Smooth muscle cell (in vitro differentiated cells): ENCODE measurements at regions not wholly inside any gene's neighbourhood (a gene's known extent, or its start where the extent isn't known, plus 50 kb on each side); places are given as distances from the start of the nearest gene placed in this dataset.

ENCODE experiments used
- DNase-seq: peaks from one replicate; lab custom pipeline; 2025; ENCODE audit not compliant: unreplicated experiment; lab: John Stamatoyannopoulos, UW
- H2AFZ ChIP-seq: fragments of 200-600 bp; sonication (generic); 2 replicates; pipeline ENCODE4 v1.6.0; 2016; ENCODE audit warnings: antibody characterized with exemption, low read depth, mild to moderate bottlenecking
- H3F3A ChIP-seq: fragments of 200-600 bp; sonication (generic); 2 replicates; pipeline ENCODE4 v1.6.0; 2017; ENCODE audit warnings: antibody characterized with exemption, low read depth
- H3K27ac ChIP-seq: fragments of 200-600 bp; sonication (generic); 2 replicates; pipeline ENCODE4 v1.5.1; 2016; ENCODE audit warnings: low read depth, mild to moderate bottlenecking
- H3K27me3 ChIP-seq: fragments of 200-600 bp; sonication (generic); 2 replicates; pipeline ENCODE4 v1.6.1; 2016; ENCODE audit warnings: low read depth, mild to moderate bottlenecking
- H3K36me3 ChIP-seq: fragments of 200-600 bp; sonication (generic); 2 replicates; pipeline ENCODE4 v1.5.1; 2016; ENCODE audit warnings: low read depth
- H3K4me1 ChIP-seq: fragments of 200-600 bp; sonication (generic); 2 replicates; pipeline ENCODE4 v1.5.1; 2016; ENCODE audit warnings: low read depth
- H3K4me2 ChIP-seq: fragments of 200-600 bp; sonication (generic); 2 replicates; pipeline ENCODE4 v1.6.0; 2016; ENCODE audit warnings: mild to moderate bottlenecking
- H3K4me3 ChIP-seq: fragments of 200-600 bp; sonication (generic); 2 replicates; pipeline ENCODE4 v1.5.1; 2016; ENCODE audit warnings: mild to moderate bottlenecking
- H3K79me2 ChIP-seq: fragments of 200-600 bp; sonication (generic); 2 replicates; pipeline ENCODE4 v1.6.0; 2016; ENCODE audit warnings: low read depth, mild to moderate bottlenecking
- H3K9ac ChIP-seq: fragments of 200-600 bp; sonication (generic); 2 replicates; pipeline ENCODE4 v1.6.0; 2016; ENCODE audit warnings: low read depth
- H3K9me3 ChIP-seq: fragments of 200-600 bp; sonication (generic); replicated peaks from 2 replicates; pipeline ENCODE4 v1.5.1; 2016; ENCODE audit warnings: low read depth
- H4K20me1 ChIP-seq: fragments of 200-600 bp; sonication (generic); 2 replicates; pipeline ENCODE4 v1.6.0; 2016; ENCODE audit warnings: low read depth
- WGBS: methylation state at CpG from one replicate; pipeline ENCODE4 v1.1.7; 2016; ENCODE audit warnings: low lambda C conversion rate; 5-methylcytosine and 5-hydroxymethylcytosine counted together
- TF ChIP-seq, protein P1 (sequence below): fragments of 200-600 bp; sonication (generic); IDR thresholded peaks from 2 replicates; pipeline ENCODE4 v1.5.1; 2017; ENCODE audit warnings: borderline replicate concordance, mild to moderate bottlenecking, antibody characterized with exemption; ENCODE audit not compliant: insufficient read depth, poor library complexity, severe bottlenecking

DNA sequence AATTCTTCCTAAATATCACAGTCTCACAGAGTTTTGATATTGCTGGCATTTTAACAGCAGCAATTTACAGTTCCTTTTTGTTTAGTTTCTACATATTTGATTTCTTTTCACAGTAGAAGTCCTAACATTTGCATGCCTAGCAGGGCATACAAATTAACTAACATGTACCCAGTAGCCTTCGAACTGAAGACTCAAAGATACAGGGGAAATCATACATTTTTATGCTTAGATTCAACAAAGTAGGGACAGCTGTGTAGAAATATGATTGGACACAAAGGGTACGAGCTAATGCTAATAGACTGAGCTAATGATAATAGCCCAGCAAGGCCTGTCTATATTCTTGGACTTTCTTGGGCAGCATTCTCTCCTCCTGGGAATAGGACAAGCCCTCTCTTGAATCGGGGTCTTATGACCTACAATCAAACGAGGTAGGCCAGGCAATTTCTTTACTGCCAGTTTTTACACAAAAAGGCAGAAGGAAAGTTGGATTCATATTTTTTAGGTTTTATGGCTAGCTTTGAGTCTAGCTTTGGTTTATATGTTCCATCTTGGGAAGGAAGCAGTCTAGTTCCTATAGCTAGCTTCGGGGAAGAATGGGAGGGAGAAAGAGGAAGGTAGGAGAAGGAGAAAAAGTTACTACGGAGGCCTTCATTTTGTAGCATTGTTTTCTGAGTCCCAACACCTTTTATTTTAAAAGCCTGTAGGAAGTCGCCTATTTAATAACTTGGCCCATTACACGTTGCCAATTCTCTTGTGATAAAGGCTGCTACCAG lies 115.8 kb downstream of the HFE start:
- TF ChIP-seq, protein P1, sequence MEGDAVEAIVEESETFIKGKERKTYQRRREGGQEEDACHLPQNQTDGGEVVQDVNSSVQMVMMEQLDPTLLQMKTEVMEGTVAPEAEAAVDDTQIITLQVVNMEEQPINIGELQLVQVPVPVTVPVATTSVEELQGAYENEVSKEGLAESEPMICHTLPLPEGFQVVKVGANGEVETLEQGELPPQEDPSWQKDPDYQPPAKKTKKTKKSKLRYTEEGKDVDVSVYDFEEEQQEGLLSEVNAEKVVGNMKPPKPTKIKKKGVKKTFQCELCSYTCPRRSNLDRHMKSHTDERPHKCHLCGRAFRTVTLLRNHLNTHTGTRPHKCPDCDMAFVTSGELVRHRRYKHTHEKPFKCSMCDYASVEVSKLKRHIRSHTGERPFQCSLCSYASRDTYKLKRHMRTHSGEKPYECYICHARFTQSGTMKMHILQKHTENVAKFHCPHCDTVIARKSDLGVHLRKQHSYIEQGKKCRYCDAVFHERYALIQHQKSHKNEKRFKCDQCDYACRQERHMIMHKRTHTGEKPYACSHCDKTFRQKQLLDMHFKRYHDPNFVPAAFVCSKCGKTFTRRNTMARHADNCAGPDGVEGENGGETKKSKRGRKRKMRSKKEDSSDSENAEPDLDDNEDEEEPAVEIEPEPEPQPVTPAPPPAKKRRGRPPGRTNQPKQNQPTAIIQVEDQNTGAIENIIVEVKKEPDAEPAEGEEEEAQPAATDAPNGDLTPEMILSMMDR = no peak
- no peaks in the 10 kb centered on the region for H3K36me3 ChIP-seq
- no peaks in the 10 kb centered on the region for H3K27me3 ChIP-seq
- no peak overlapping the region for H3K27ac ChIP-seq
- no peaks in the 10 kb centered on the region for H3K79me2 ChIP-seq
- no peaks in the 10 kb centered on the region for H4K20me1 ChIP-seq
- H3K4me2 ChIP-seq = peak overlapping the region; percentile 92
- H3F3A ChIP-seq = peaks cover 19% of the 10 kb centered on the region
- DNase-seq = no peak
- H2AFZ ChIP-seq = no peak overlapping the region
- no peaks in the 10 kb centered on the region for H3K9me3 ChIP-seq
- no peak overlapping the region for H3K9ac ChIP-seq
- 63% methylated on average over 8 of the region's 8 CpGs for WGBS
- H3K4me3 ChIP-seq = peak overlapping the region; percentile 71
- peaks cover 29% of the 10 kb centered on the region for H3K4me1 ChIP-seq

- Histone ChIP-seq H3F3A (peaks cover 11% of the 10 kb centered on the region), H3K9me3 (no peaks in the 10 kb centered on the region), H3K79me2 (no peaks in the 10 kb centered on the region), H2AFZ (peak overlapping the region; percentile 78), H3K27ac (peak overlapping the region; percentile 97), H3K27me3 (no peaks in the 10 kb centered on the region), H3K36me3 (no peaks in the 10 kb centered on the region), H3K4me2 (peak overlapping the region; percentile 92), H3K4me3 (peak overlapping the region; percentile 71), H3K4me1 (peaks cover 28% of the 10 kb centered on the region), H3K9ac (peak overlapping the region; percentile 89), H4K20me1 (no peaks in the 10 kb centered on the region)
- under 1% methylated on average over 53 of the region's 53 CpGs for WGBS
- TF ChIP-seq, protein P1 = peak; percentile 19
- DNase-seq = peak; percentile 89
Observed at GRCh38 chr6:26204332-26205160, 117.3 kb downstream of the HFE start.

DNA sequence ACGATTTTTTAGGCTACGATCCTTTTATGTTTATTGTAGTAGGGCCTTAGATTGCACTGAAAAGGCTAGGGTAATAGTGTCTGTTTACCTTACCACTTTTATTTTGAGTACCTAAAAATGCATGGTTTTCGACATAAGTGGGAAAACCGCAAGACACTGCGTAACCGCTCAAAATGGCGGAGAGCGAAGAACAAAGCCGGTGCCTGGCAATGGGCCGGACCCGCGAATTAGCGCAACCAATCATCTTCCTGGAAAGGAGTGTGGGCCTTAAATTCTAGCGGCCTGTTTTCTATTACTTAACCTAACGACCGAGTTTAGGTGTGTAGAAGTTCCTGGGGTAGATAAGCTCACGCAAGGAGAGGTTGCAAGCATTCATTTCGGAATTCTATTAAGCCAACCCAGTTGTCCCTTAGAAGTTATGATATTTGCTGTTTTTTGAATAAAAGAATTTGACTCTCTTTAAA lies 118.0 kb downstream of the HFE start:
- H3K27ac ChIP-seq = peak overlapping the region; percentile 97
- H3K4me1 ChIP-seq = peaks cover 24% of the 10 kb centered on the region
- H3K4me2 ChIP-seq = peak overlapping the region; percentile 92
- no peaks in the 10 kb centered on the region for H3K9me3 ChIP-seq
- H3K27me3 ChIP-seq = no peaks in the 10 kb centered on the region
- peak overlapping the region; percentile 71 for H3K4me3 ChIP-seq
- TF ChIP-seq, protein P1 = no peak
- under 1% methylated on average over 18 of the region's 18 CpGs for WGBS
- H2AFZ ChIP-seq = peak overlapping the region; percentile 76
- DNase-seq = no peak
- H3K9ac ChIP-seq = peak overlapping the region; percentile 89
- no peaks in the 10 kb centered on the region for H4K20me1 ChIP-seq
- no peaks in the 10 kb centered on the region for H3K79me2 ChIP-seq
- no peaks in the 10 kb centered on the region for H3K36me3 ChIP-seq
- peaks cover 6% of the 10 kb centered on the region for H3F3A ChIP-seq
